ENCODE measurements at regions not wholly inside any gene's neighbourhood (a gene's known extent, or its start where the extent isn't known, plus 50 kb on each side); places are given as distances from the start of the nearest gene placed in this dataset.
"Not testable (repeated sequence)": the region's sequence is repeated elsewhere in the genome, so short reads cannot be mapped to it uniquely, and the experiment has no call there.

- CTCF ChIA-PET; DNase-seq; H3K27ac Mint-ChIP-seq; H3K36me3 Mint-ChIP-seq (ENCODE audit: low read depth); ATAC-seq; POLR2A ChIA-PET; H3K9me3 Mint-ChIP-seq (ENCODE audit: low read depth); H3K4me1 Mint-ChIP-seq; H3K4me3 Mint-ChIP-seq; intact Hi-C loops (cut with DNase I, micrococcal nuclease); H3K27me3 Mint-ChIP-seq: not testable (repeated sequence)
Observed at GRCh38 chr10:87416892-87417291, 59.3 kb downstream of the NUTM2D start.

- H3K4me1 Mint-ChIP-seq; H3K36me3 Mint-ChIP-seq (ENCODE audit: low read depth); H3K9me3 Mint-ChIP-seq (ENCODE audit: low read depth); intact Hi-C loops (cut with DNase I, micrococcal nuclease); POLR2A ChIA-PET; ATAC-seq; H3K4me3 Mint-ChIP-seq; H3K27ac Mint-ChIP-seq; H3K27me3 Mint-ChIP-seq; DNase-seq; CTCF ChIA-PET: not testable (repeated sequence)
Observed at GRCh38 chr10:87422641-87423040, 65.1 kb downstream of the NUTM2D start.

DNA sequence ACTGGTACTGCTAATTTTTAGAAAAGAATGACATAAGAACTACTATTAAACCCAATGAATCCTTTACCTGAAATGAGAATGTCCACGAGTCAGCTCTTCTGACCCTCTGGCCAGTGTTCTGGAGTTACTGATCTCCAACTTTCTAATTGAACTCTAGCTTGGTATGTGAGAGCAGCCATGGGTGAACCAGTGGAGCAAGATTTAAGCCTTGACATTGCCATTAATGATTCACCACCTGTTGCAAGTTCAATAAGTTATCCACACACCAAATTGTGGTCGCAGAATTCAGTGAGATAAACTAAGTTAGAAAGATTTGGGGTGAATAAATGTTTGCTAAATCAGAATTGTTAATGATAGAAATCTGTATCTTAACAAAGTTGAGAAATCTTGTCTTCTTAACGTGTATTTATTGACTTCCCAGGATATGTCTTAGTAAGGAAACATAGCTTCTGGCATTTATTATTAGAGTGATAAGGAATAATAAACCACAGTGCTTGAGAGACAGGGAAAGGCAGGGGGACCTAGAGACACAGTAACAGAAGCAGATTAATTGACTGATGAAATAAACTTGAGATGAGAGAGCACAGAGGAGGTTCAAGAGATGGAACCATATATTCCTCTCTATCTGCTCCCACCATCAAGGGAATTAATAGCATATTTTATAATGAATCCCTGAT is 67.3 kb downstream of the NUTM2D start:
- H3K36me3 Mint-ChIP-seq (ENCODE audit: low read depth); H3K4me1 Mint-ChIP-seq; ATAC-seq; H3K9me3 Mint-ChIP-seq (ENCODE audit: low read depth); H3K4me3 Mint-ChIP-seq; H3K27ac Mint-ChIP-seq; intact Hi-C loops (cut with DNase I, micrococcal nuclease); CTCF ChIA-PET; DNase-seq; POLR2A ChIA-PET; H3K27me3 Mint-ChIP-seq: not testable (repeated sequence)

GRCh38 chr10:87433836-87434235 is 70.9 kb upstream of the MINPP1 start:
- H3K27ac Mint-ChIP-seq; H3K4me3 Mint-ChIP-seq; CTCF ChIA-PET; ATAC-seq; H3K36me3 Mint-ChIP-seq (ENCODE audit: low read depth); H3K27me3 Mint-ChIP-seq; intact Hi-C loops (cut with DNase I, micrococcal nuclease); POLR2A ChIA-PET; H3K4me1 Mint-ChIP-seq; DNase-seq; H3K9me3 Mint-ChIP-seq (ENCODE audit: low read depth): not testable (repeated sequence)

DNA sequence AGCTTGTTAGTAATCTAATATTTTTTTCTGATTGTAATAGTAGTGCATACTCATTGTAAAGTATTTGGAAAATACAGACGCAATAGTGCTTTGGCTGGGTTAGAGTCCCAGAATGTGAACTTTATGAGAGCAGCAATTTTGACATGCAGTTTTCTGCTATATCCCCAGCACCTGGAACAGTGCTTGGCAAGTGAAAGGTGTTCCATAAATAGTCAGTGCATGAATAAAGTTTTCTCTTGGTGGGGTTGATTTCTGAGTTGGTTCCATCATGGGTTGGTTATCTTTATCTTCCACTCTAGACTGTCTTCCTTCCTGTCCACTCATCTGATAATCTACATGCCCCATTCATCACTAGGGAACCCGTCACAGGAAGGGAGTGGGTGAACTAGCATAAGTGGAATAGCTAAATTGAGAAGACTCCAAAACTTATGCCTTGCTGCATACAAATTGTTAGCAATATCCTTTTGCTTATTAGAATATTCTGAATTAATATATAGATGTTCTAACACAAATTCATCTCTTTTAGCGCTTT is 69.3 kb upstream of the MINPP1 start:
- H3K27me3 Mint-ChIP-seq; POLR2A ChIA-PET; DNase-seq; ATAC-seq; CTCF ChIA-PET; H3K27ac Mint-ChIP-seq; H3K4me3 Mint-ChIP-seq; H3K4me1 Mint-ChIP-seq; H3K36me3 Mint-ChIP-seq (ENCODE audit: low read depth); H3K9me3 Mint-ChIP-seq (ENCODE audit: low read depth); intact Hi-C loops (cut with DNase I, micrococcal nuclease): not testable (repeated sequence)

DNA sequence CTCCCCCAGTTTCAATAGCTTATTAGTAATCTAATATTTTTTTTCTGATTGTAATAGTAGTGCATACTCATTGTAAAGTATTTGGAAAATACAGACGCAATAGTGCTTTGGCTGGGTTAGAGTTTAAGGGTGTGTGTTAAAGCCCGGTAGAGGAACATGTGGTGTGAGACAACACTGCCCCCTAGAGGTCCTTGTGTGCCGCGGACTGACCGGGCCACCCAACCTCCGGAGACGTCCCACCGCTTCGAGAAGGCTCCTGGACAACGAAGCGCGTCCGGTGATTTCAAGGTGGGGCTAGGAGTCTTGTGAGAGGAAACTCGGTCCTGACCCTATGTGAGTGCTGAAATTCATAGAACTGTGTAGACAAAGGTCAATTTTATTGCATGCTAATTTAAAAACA is 68.6 kb upstream of the MINPP1 start:
- H3K4me1 Mint-ChIP-seq; H3K4me3 Mint-ChIP-seq; CTCF ChIA-PET; H3K27ac Mint-ChIP-seq; H3K36me3 Mint-ChIP-seq (ENCODE audit: low read depth); POLR2A ChIA-PET; H3K27me3 Mint-ChIP-seq; H3K9me3 Mint-ChIP-seq (ENCODE audit: low read depth); intact Hi-C loops (cut with DNase I, micrococcal nuclease): not testable (repeated sequence)
- DNase-seq (peak; percentile 62), ATAC-seq (peak; percentile 93)

DNA sequence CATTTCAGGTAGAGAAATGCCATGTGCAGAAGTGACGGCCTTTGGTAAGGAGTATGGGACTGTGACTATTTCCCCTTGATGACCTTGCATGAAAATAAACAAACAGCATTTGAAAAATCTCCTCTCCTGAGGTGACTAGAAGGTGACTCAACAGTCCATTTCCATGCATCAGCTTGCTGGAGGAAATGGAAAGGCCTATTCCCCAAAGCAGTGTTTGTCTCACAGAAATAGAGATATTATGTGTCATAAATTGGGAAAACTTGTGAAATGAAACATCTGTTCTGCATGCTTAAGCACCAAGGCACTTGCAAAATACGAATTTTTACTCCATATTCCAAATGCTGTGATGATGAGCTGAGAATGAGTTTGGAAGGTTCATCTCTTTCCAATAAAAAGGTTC is 67.2 kb upstream of the MINPP1 start:
- DNase-seq; H3K27ac Mint-ChIP-seq; CTCF ChIA-PET; ATAC-seq; H3K4me1 Mint-ChIP-seq; H3K4me3 Mint-ChIP-seq; H3K27me3 Mint-ChIP-seq; H3K36me3 Mint-ChIP-seq (ENCODE audit: low read depth); H3K9me3 Mint-ChIP-seq (ENCODE audit: low read depth); POLR2A ChIA-PET; intact Hi-C loops (cut with DNase I, micrococcal nuclease): not testable (repeated sequence)

Measured in activated CD4-positive, alpha-beta T cell treated with anti-CD3 and anti-CD28 coated beads for 36 hours (primary cell).